Peyer's patch (tissue), 4 donors: ENCODE measurements at regions not wholly inside any gene's neighbourhood (a gene's known extent, or its start where the extent isn't known, plus 50 kb on each side); places are given as distances from the start of the nearest gene placed in this dataset.

ENCODE experiments used
- CTCF ChIP-seq, 6 experiments: fragments of 450-650 bp in 4 of 6; fragments of 200-600 bp in 2 of 6; sonication (generic) in 1 of 6; IDR thresholded peaks; one replicate each; pipeline ENCODE4 v1.5.1; 2017 to 2019; ENCODE audit warnings: antibody characterized with exemption in 6 of 6, mild to moderate bottlenecking in 3 of 6, moderate library complexity in 1 of 6
- POLR2A ChIP-seq, 2 donors: fragments of 450-650 bp; IDR thresholded peaks; one replicate each; pipeline ENCODE4 v1.5.1; 2017; ENCODE audit warnings: antibody characterized with exemption in 2 of 2, mild to moderate bottlenecking in 2 of 2, moderate library complexity in 2 of 2

GRCh38 chr3:73249047-73249446, 187.6 kb downstream of the EBLN2 start:
- TF ChIP-seq CTCF (IDR thresholded peaks at IDR 0.05) (no peak), POLR2A (IDR thresholded peaks at IDR 0.05) (no peak)
